Left lung (tissue), 4 donors: ENCODE measurements at regions not wholly inside any gene's neighbourhood (a gene's known extent, or its start where the extent isn't known, plus 50 kb on each side); places are given as distances from the start of the nearest gene placed in this dataset.

Experiments
- ATAC-seq: fragments of 200-7000 bp; cut with Tn5 transposase; one replicate; pipeline ENCODE4 v1.9.1; 2020; ENCODE audit warnings: moderate library complexity
- DNase-seq, 4 donors: peaks; one replicate each; pipeline ENCODE4 v3.0.0-alpha.2; 2013 to 2020
- H3K27ac ChIP-seq, 2 donors: fragments of 200-600 bp; sonication (generic) in 1 of 2; one replicate each; pipeline versions ENCODE4 v1.5.0 to v1.8.0; 2020 to 2021
- H3K27me3 ChIP-seq, 2 donors: fragments of 200-600 bp; sonication (generic) in 1 of 2; one replicate each; pipeline versions ENCODE4 v1.5.0 to v1.8.0; 2020 to 2021
- H3K36me3 ChIP-seq, 2 donors: fragments of 200-600 bp; sonication (generic) in 1 of 2; one replicate each; pipeline versions ENCODE4 v1.5.0 to v1.8.0; 2020 to 2021
- H3K4me1 ChIP-seq, 2 donors: fragments of 200-600 bp; one replicate each; pipeline ENCODE4 v1.8.0; 2021
- H3K4me3 ChIP-seq, 2 donors: fragments of 200-600 bp; sonication (generic) in 1 of 2; one replicate each; pipeline versions ENCODE4 v1.5.0 to v1.8.0; 2020 to 2021; ENCODE audit warnings: mild to moderate bottlenecking in 1 of 2
- H3K9me3 ChIP-seq, 2 donors: fragments of 200-600 bp; sonication (generic) in 1 of 2; one replicate each; pipeline versions ENCODE4 v1.5.0 to v1.8.0; 2020 to 2021
- intact Hi-C, 2 donors: fragments of 100-400 bp; cut with DNase I; formaldehyde crosslinking; loops; one replicate each; pipeline versions ENCODE4 v1.11.2 to v1.14.2; 2022
- TF ChIP-seq, protein P1 (sequence below), 2 donors: fragments of 200-600 bp; sonication (generic) in 1 of 2; IDR thresholded peaks; one replicate each; pipeline versions ENCODE4 v1.5.0 to v1.8.0; 2021; ENCODE audit warnings: antibody characterized with exemption in 2 of 2
- donor health status: DM: no; HTN: yes; CAD: no.
- donor health status: DM: no; HTN: no; CAD: no.

DNA sequence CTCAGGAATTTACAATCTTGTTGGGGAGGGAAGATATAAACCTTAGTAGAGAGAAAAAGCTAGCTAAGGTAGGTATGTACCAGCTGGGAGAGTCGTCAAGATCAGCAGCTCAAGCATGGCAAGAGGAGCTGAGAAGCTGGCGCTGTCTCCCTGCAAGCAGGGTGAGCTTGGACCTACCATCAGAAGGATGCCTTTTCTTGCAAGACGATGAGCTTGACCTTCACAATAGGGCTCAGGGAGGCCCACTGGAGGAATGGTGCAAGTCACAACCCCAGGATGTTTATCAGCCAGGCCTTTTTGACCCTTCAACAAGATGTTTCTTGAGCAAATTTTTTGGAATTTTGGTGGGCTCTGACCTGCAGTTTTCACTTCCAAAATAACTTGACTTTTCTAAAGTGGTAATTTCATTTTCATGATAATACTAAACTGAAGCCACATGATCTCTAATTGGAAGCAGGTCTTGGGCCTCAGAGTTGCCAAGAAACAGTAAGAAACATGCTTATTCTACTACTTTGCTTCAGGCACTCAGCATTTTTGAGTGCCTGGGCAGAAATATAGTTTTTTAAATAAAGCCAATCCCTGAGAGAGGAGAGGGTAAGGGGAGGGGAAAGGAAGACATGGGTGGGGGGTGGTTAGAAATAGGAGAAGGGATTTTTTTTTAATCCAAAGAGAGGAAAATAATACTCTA is 258.1 kb downstream of the CLIC5 start:
- TF ChIP-seq, protein P1, sequence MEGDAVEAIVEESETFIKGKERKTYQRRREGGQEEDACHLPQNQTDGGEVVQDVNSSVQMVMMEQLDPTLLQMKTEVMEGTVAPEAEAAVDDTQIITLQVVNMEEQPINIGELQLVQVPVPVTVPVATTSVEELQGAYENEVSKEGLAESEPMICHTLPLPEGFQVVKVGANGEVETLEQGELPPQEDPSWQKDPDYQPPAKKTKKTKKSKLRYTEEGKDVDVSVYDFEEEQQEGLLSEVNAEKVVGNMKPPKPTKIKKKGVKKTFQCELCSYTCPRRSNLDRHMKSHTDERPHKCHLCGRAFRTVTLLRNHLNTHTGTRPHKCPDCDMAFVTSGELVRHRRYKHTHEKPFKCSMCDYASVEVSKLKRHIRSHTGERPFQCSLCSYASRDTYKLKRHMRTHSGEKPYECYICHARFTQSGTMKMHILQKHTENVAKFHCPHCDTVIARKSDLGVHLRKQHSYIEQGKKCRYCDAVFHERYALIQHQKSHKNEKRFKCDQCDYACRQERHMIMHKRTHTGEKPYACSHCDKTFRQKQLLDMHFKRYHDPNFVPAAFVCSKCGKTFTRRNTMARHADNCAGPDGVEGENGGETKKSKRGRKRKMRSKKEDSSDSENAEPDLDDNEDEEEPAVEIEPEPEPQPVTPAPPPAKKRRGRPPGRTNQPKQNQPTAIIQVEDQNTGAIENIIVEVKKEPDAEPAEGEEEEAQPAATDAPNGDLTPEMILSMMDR (IDR thresholded peaks at IDR 0.05): no peak
- Histone ChIP-seq H3K9me3 (no peaks in the 10 kb centered on the region), H3K4me1 (no peaks in the 10 kb centered on the region), H3K4me3 (no peak overlapping the region), H3K36me3 (no peaks in the 10 kb centered on the region), H3K27me3 (no peaks in the 10 kb centered on the region), H3K27ac (no peak overlapping the region)
- no peak for ATAC-seq
- DNase-seq: no peak
- intact Hi-C loops: no loop called here

DNA sequence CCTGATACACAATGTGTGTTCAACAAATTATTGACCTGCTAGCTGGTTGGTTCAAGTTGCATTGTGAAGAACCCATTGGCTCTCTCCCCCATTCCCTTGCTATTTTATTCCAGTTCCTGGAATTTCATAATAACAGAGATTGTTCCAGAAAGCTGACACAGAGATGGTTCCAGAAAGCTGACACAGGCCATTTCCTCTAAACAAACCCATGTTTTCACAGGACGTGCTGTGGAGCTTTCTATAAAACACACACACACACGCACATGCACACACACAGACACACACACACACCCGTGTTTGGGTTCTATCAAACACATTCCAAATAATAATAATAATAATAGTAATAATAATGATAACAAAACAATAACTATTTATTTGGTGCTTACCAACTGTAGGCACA is 259.1 kb downstream of the CLIC5 start:
- Histone ChIP-seq H3K27me3 (no peaks in the 10 kb centered on the region), H3K36me3 (no peaks in the 10 kb centered on the region), H3K9me3 (no peaks in the 10 kb centered on the region), H3K4me1 (no peaks in the 10 kb centered on the region), H3K4me3 (no peak overlapping the region), H3K27ac (no peak overlapping the region)
- ATAC-seq (no peak), DNase-seq (no peak)
- TF ChIP-seq, protein P1 (IDR thresholded peaks at IDR 0.05): no peak
- intact Hi-C loops: no loop called here

DNA sequence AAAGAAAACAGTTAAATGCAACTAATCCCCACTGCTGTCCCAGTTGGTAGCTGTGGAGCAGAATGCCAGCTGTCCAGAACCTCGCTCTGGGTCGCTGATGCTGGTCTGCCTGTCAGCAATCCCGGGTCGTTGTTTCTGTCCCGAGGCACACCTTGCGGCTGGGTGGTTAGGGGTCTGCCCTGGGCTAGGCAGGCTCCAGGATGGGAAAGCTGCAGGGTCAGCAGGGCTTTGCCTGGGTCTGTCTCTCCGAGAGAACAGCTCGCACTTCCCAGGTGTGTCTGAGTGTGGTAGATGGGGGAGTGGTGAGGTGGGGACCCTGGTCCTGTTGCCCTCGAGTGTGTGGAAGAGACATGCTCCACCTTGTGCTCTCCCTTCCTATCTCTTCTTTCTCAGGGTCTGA is 261.2 kb downstream of the CLIC5 start:
- H3K36me3 ChIP-seq: no peaks in the 10 kb centered on the region
- H3K27me3 ChIP-seq: no peaks in the 10 kb centered on the region
- H3K4me3 ChIP-seq: no peak overlapping the region
- H3K9me3 ChIP-seq: no peaks in the 10 kb centered on the region
- intact Hi-C loops: no loop called here
- DNase-seq (peak in 1 of 4 donors; percentile 61), ATAC-seq (no peak)
- no peak overlapping the region for H3K27ac ChIP-seq
- H3K4me1 ChIP-seq: no peaks in the 10 kb centered on the region
- TF ChIP-seq, protein P1 (IDR thresholded peaks at IDR 0.05): no peak

DNA sequence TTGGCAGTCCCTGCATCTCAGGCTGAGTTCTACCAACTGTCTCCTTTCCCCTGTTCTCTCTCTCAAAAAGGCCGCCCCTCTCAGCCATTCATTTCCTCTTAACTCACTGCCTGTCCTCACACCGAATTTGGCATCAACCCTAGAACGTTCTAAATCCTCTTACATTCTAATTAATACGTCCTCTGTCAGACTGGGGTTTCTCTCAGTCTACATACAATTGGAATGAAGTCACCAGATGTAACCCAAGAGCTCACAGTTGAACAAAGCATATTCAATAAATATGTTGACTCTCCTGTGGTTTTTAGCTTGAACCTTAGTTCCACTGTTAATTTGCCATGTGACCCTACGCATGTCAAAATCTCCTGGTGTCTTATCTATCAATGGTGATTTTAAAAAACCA is 269.6 kb downstream of the CLIC5 start:
- TF ChIP-seq, protein P1 (IDR thresholded peaks at IDR 0.05): no peak
- intact Hi-C loops: no loop called here
- H3K4me1 ChIP-seq: peaks cover 0 to 19% of the 10 kb centered on the region in 2 donors
- no peak overlapping the region for H3K4me3 ChIP-seq
- no peaks in the 10 kb centered on the region for H3K27me3 ChIP-seq
- no peak overlapping the region for H3K27ac ChIP-seq
- no peaks in the 10 kb centered on the region for H3K36me3 ChIP-seq
- ATAC-seq (no peak), DNase-seq (no peak)
- H3K9me3 ChIP-seq: peaks cover 0 to 7% of the 10 kb centered on the region in 2 donors

DNA sequence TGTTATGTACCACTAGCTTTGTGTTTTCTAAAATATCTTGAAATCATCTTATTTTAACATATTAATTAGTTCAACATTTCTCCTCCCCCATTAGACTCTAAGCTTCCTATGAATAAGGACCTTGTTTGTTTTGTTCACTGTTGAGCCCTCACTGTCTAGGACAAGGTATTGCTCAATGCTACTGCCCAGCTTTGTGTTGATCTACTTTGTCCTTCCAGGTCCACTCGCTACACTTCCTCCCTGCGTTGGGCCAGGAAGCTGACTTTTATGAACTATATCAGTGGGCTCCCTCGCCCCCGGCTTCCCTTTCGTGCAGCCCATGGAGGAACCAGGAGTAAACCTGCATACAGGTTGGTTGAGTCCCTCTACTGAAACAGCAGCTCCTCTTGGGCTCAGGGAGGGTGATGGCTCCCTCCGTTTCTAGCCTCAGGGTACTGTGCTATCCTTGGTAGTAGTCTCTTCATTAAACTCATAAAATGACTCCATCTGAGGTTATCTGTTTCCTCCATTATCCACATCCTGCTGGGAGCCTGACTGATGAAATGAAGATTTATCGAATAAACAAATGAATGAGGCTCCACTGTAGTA is 272.5 kb downstream of the CLIC5 start:
- peak; percentile 46 for ATAC-seq
- no peaks in the 10 kb centered on the region for H3K27me3 ChIP-seq
- peaks cover 0 to 21% of the 10 kb centered on the region in 2 donors for H3K4me1 ChIP-seq
- TF ChIP-seq, protein P1 (IDR thresholded peaks at IDR 0.05): no peak
- intact Hi-C loops: no loop called here
- H3K4me3 ChIP-seq: no peak overlapping the region
- no peak for DNase-seq
- H3K27ac ChIP-seq: no peak overlapping the region
- no peaks in the 10 kb centered on the region for H3K36me3 ChIP-seq
- peaks cover 0 to 7% of the 10 kb centered on the region in 2 donors for H3K9me3 ChIP-seq
